ENCODE measurements at regions not wholly inside any gene's neighbourhood (a gene's known extent, or its start where the extent isn't known, plus 50 kb on each side); places are given as distances from the start of the nearest gene placed in this dataset.
"Not testable (repeated sequence)": the region's sequence is repeated elsewhere in the genome, so short reads cannot be mapped to it uniquely, and the experiment has no call there.

DNA sequence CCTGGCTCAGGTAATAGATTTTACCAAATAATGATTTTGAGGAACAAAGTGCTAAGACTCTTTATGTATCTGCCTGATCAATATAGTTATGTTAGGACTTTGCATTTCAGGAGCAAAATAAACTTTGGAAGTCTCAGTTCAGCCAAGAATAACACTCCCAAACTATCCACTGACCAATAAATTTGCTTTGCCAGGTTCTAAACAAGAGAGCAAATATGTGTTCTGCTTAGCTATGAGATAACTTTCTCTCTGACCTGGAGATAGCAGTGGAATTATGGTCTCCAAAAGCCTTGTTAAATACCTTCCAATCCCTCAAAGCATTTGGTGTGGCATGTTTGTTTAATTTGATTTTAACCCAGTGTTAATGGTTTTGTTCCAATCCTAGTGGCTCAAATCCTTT, 1541.1 kb downstream of the FAM181B start:
- no peak for DNase-seq (ENCODE audit: low read depth)

DNA sequence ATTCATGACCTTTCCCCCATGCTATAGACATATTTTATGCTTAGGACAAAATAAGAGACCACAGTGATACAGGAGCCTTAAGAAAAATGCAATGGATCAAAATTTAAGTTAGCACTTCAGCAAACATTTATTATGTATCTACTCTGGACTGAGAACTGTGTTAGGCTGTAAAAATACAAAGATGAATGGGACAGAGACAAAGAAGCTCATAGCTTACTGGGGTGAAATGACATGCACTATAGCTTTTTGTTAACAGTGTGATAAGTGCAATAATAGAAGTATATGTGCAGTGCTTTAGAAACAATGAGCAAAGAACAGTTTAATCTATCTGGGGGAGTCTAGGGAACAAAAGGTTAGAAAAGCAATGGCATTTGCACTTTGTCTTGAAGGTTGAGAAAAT, 1543.1 kb downstream of the FAM181B start:
- DNase-seq (ENCODE audit: low read depth) = no peak

DNA sequence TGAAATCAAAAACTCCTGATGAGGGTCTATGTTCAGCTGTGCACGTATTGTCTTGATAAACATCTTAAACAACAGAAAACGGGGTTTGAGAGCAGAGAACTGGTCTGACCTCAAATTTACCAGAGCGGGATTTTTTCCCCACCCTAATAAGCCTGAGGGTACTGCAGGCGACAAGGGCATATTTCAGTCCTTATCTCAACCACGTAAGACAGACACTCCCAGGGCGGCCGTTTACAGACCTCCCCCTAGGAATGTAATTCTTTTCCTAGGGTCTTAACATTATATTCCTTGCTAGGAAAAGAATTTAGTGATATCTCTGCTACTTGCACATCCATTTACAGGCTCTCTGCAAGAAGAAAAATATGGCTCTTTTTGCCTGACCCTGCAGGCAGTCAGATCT, 1546.6 kb downstream of the FAM181B start:
- DNase-seq (ENCODE audit: low read depth) = not testable (repeated sequence)

DNA sequence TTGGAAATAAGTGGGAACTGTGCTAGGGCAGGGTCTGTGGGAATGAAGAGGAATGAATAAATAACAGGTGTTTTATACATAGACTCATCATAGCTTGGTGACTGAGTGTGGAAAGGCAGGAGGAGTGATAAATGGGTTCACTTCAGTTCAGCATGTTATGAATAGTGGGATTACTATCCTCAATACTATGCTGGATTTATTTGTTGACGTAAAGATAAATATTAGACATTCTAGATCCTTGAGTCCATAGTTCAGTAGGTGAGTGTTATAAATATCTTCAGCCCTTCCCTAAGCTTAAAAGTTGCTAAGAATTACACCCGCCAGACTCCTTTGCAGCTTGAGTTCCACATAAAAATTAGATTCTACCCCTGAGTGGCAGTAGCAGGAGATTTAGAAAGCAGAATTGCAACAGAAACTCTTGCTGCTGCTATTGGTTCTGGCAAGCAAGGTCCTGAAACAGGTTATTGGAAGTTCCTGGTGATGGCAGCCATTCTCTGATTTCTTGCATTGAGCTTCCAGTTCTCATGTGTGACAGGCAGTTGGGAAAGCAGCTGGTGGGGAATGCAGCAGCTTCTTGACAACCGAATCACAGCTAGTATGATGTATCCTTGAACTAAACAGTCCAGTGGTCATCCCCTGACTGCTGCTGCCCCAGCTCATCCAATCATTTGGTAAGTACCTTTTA, 1558.9 kb downstream of the FAM181B start:
- DNase-seq (ENCODE audit: low read depth) = no peak

DNA sequence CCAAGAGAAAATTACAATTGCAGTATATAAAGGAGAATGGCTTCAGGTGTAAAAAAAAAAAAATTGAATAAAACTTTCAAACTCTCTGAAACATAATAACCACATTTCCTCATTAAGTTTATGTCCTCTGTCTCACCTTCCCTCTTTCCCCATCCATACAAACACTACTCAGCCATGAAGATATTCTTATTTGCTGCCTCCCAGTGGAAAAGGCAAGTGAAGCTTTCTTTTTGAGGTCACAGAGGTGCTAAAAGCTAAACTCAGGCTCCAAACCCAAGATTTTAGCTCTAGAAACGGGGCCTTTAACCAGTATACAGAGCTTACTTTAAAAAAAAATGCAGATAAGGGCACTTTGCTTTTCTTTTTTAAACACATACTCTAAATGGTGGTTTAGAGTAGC, 1568.5 kb downstream of the FAM181B start:
- DNase-seq (ENCODE audit: low read depth) = no peak

DNA sequence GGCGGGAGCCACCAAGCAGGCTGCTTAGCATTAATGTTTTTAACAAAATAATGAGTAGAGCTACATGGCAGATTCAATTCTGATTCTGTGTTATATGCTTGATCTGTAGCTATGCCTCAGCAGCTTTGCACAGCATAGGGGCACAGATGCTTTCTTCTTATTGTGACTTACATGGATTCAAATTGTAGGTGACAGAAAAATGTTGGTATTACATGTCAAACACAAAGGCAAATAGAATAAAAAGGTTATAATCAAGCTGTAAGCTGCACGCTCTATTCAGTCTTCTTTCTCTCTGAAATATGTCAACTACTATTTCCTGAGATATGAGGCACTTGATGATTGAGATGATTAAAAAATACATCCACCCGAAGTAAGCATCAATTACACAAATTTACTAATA, 1573.8 kb downstream of the FAM181B start:
- DNase-seq (ENCODE audit: low read depth) = no peak

DNA sequence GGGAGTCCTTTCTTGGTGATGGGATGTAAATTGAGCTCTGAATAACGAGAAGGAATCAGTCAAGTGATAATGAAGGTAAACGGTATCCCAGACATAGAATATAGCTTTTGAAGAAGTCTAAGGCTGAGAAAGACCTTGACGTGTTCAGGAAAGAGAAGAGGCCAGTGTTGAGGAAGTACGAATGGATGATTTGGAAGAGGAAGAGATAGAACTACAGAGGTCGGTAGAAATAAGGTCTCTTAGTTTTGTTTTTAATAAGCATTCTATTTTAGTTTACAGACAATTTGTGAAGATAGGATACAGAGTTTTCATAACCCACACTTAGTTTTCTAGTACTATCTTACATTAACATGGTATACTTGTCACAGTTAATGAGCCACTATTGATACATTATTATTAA, 1598.1 kb downstream of the FAM181B start:
- DNase-seq (ENCODE audit: low read depth) = no peak

DNA sequence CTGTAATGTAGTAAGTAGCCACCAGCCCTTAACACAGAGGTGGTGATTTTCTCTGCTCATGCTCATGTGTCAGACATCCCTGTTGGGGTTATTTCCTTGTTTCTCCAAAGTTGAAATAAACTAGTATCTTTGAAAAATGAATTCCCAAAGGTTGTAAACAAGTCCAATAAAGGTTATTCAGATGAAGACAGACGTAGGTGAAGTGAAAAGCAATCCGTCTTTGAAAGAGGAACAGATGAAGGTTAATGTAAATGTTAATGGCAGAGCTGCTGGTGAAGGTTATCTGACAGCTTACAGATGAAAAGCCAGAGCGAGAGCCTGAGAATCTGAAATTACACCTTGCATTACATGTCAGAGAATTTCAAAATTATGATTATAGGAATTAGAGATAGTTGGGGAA, 1604.0 kb downstream of the FAM181B start:
- no peak for DNase-seq (ENCODE audit: low read depth)

DNA sequence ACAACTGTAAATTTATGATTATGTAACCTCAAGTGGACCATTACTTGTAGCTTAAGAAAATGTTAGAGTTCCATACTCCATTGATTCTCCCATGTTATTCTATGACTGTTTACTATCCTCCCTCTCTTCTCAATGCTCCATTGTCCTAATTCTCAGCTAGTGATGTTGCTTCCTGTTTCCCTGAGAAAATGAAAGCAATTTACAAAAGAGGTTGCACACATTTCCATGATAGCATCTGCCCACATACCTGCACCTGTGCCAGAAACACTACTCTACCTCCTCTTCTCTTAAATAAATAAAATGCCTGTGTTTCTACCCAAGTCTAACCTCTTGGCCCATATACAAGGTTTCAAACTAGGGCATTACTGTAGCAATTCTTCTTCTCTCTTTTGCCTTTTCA, 1620.9 kb downstream of the FAM181B start:
- DNase-seq (ENCODE audit: low read depth) = no peak

DNA sequence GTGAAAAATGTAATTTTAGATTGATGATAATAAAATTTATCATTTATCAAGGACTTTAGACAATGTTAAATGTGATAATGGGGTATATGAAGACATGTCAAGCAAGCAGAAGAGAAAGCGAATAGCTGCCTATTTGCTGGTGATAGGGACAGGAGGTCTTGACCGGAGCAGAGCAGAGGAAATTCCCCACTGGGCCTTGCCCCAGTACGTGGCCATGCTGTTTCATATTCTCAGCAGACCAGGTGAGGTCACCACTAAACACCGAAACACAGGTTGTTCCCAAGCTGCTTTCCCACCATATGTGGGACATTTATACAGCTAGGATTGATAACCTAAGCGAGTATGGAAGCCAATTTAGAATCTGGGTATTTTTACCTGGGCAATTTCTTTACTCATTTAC, 1629.6 kb downstream of the FAM181B start:
- no peak for DNase-seq (ENCODE audit: low read depth)

DNA sequence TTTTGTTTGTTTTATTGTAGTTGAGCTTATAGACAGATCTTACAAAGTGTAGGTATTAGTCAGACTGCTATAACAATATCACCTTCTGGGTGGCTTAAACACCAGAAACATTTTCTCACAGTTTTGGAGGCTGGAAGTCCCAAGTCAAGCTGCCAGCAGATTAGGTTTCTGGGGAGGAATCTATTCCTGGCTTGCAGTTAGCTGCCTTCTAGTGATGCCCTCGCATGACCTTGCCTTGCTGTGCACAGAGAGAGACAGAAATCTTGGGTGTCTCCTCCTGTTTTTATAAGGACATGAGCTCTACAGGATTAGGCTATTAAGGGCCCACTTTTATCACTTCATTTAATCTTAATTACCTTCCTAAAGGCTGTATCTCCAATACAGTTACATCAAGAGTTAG, 1635.2 kb downstream of the FAM181B start:
- no peak for DNase-seq (ENCODE audit: low read depth)

DNA sequence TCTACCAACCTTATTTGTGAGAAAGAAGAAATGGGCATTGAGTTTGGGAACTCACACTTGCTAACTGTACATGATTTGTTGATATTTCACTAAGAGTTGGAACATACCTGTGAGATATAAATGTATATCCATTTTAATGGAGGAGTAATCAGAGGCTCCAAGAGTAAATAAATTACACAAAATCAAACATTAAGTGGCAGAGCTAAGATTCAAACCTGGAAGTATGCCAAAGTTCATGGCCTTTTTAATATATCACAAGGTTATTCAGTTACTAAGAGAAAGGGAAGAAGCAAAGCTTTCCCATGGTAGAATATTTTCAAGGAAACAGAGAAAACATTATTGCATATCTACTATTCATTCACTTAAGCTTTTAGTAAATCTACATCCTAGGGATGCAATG, 1641.1 kb downstream of the FAM181B start:
- no peak for DNase-seq (ENCODE audit: low read depth)

DNA sequence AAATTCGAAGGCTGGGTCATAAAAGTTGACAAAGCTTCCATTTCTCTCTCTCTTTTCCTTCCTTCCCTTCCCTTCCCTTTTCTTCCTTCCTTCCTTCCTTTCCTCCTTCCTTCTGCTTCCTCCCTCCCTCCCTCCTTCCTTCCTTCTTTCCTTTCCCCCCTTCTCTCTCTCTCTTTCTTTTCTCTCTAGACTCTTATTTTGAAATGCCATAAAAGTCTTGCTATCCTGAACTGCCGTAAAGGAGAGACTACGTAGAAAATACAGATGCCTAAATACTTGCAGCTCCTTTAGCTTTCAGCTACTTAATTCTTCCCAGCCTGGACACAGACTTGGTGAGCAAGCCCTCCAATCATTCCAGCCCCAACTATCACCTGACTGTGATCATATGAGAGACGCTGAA, 1644.4 kb downstream of the FAM181B start:
- DNase-seq (ENCODE audit: low read depth) = no peak

DNA sequence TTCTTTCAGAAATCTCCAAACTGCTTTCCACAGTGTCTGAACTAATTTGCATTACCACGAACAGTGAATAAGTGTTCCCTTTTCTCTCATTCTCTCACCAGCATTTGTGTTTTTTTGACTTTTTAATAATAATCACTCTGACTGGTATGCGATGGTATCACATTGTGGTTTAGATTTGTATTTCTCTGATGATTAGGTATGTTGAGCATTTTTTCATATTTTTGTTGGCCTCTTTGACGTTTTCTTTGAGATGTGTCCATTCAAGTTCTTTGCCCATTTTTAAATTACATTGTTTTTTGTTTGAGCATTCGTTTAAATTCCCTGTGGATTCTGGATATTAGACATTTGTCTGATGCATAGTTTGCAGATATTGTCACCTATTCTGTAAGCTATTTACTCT, 1639.6 kb upstream of the TENM4 start:
- DNase-seq (ENCODE audit: low read depth) = no peak

DNA sequence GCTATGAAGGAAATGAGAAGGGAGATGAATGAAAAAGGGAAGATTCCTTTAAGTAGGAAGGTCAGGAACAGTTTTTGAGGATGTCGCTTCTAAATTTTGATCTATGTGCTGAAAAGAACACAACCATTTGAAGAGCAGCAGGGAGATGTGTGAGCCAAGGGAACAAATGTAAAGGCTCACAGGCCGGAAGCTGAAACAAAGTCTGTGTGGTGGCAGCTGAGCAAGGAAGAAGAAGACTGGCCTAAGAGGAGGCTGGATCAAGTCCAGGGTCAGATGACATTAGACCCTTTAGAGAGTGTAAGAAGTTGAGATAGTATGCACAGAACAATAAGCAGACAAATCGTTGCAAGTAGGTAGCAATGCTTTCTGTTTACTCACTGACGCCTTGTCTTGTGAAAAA, 1631.4 kb upstream of the TENM4 start:
- DNase-seq (ENCODE audit: low read depth) = no peak

DNA sequence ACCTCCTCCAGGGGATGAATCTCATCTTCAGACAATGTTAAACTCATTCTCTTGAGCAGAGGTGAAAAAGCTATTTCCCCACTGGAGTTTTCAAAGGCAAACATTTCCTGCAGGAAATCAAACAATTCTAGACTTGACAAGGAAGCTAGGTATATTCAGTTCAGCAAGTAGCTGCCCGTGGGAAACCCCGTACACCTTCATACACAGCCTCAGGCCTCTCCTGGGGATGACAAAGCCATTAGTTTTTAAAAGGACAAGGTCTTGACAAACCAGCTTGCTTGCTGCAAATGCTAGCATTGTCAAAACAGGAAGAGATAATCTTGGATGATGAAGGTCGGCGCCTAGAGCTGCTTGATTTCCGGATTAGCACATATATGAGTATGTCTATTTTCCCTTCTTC, 1630.8 kb upstream of the TENM4 start:
- no peak for DNase-seq (ENCODE audit: low read depth)

DNA sequence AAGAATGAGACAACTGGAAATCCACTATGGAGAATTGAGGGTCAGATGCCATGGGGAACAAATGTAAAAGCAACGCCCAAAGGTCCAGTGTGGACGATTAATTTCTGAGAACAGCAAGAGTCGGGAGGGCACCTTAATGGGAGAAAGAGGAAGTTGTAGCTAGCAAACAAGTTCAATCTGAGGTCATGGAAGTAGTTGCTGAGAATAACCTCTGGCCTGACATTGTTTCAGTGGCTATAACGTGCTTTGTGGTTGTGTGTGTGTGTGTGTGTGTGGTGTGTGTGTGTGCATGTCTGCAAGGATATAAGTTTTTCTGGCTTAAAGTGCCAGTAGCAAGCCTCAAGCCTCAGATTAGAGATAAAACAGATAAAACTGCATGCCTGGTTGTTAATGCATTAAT, 1630.1 kb upstream of the TENM4 start:
- DNase-seq (ENCODE audit: low read depth) = no peak

DNA sequence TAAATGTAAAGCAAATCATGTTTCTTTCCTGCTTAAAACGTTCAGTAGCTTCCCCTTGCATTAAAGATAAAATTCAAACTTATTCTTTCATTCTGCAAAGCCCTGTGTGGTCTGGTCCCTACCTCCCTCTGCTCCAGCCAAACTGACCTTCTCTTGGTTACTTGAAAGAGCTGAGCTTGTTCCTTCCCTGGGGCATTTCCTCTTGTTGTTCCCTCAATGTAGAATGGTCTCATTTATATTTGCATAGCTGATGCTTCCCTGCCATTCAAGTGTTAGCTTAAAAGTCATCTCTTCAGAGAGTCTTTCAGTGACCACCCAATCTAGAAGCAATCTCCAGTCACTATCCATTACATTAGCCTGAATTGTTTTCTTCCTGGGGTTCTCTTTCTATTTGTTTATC, 1618.5 kb upstream of the TENM4 start:
- no peak for DNase-seq (ENCODE audit: low read depth)

DNA sequence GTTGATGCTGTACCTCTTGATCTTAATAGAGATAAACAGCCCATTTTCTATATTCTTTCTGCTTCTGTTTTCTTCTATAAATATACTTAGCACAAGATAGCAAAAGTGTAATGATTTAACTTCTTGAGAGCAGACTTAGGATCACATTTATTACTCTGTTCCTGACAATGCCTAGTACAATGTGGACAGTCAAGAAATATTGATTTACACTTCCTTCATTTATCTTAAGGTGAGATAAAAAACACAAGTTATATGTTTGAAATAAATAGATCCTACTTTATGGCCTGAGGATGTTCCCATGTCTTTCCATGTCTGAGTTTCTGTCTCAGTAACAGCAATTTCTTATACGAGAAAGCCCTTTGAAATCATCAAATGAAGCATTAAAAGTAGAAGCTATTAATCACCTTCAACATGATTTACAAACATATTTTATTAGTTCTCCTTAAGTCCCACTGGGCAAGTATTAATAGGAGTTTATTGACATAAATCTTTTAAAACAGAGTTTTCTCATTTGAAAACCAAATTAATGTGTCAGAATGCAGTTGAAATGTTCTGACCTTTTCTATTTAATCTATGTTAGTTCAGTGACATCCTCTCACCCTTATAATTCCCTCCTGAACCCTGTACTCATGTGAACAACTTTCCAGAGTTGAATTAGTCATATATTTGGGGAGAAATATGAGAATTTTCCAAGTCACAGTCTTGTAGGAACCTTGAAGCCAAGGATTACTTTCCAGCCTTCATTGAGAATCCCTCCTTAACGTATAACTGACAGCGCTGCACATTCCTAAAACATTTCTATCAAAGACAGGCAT, 1611.7 kb upstream of the TENM4 start:
- no peak for DNase-seq (ENCODE audit: low read depth)

DNA sequence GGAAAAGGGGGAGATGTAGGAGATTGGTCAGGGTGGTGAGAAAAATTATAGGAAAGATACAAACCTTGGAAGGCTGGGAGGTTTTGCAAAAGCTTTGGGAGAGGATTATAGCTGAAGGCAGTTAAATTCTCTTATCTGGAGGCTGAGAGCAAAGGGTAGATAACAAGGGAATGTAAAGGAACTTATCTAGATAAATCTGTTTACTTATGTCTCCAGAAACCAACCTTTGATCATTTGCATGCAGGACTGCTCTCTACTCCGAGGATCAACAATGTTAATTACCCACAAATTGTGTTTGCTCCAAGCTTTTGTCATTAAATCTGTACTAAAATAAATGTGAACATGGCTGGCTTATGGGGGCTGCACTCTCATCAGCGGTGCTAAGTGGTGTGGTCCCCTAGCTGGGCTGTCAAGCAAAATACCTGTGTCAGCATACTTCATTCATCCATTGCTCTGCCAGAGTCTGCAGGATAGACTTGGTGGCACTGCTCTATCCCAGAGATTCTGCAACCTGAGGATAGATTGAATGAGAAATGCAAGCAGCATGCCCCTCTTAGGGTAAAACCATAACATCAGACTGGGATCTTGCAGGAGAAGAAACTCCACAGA, 1599.2 kb upstream of the TENM4 start:
- no peak for DNase-seq (ENCODE audit: low read depth)

DNA sequence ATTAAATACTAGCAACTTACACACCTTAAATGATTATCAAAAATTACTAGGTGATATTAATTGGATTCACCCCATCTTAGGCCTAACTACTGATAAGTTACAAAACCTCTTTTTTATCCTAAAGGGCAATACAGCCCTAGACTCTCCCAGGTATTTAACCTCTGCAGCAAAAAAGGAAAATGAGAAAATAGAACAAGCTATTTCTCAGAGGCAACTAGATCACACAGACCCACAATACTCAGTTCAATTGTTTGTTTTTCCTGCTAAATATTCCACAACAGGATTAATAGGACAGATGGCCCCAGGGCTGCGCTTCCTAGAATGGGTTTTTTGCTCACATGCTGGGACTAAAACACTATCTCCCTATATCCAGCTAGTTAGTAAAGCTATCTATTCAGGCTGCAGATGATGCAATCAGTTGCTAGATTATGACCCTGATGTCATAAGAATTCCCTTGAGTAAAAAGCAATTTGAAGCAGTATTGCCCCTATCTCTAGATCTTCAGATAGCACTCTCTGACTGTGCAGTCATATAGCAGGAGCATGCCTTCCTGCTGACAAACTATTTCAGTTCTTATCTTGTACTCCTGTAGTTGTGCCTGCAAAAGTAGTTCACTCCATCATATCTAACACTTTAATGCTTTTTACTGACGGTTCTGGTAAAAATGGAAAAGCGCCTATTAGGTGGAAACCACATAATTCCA, 1595.5 kb upstream of the TENM4 start:
- DNase-seq (ENCODE audit: low read depth) = no peak

DNA sequence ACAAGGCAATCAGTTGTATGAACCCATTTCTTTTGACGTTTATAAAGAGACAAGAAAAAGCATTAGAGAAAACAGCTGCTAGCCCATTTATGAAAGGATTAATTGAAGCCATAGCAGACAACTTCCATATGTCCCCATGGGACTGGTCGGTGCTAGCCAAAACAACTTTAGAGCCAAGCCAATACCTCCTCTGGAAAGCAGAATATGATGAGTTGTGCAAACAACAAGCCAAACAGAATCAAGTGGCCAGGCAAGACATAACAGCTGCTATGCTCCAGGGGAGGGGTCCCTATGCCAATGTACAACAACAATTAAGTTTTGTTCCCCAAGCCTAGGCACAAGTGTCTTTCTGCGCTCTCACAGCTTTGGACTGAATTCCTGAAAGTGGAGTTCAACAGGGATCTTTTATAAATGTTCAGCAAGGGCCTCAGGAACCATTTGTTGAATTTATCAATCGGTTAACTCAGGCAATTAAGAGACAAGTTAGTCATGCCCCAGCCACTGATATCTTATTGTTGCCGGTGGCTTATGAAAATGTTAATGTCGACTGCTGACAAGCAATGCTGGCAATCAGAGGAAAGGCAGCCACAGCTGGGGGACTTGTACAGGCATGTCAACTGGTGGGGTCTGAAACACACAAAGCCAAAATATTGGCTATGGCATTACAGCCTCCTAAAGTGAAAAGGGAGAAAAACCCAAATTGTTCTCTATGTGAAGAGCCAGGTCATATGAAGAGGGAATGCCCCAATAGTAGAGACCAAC, 1593.1 kb upstream of the TENM4 start:
- no peak for DNase-seq (ENCODE audit: low read depth)
